Cerebellar nuclear complex (tissue), 1 donor: ENCODE measurements at regions not wholly inside any gene's neighbourhood (a gene's known extent, or its start where the extent isn't known, plus 50 kb on each side); places are given as distances from the start of the nearest gene placed in this dataset.

Experiments
- DNase-seq, 2 experiments: peaks; one replicate each; lab custom pipeline; 2025; lab: John Stamatoyannopoulos, UW

- DNase-seq = no peak
These were observed 58.9 kb downstream of the IRX1 start for GRCh38 chr5:3654515-3654914.

- no peak for DNase-seq
These were observed 61.2 kb downstream of the IRX1 start for GRCh38 chr5:3656803-3657202.

- DNase-seq = no peak
These were observed 61.9 kb downstream of the IRX1 start for GRCh38 chr5:3657364-3658022.

- no peak for DNase-seq
These were observed 63.3 kb downstream of the IRX1 start for GRCh38 chr5:3658929-3659328.

GRCh38 chr5:3659907-3660306, 64.3 kb downstream of the IRX1 start:
- no peak for DNase-seq

- no peak for DNase-seq
These were observed 65.0 kb downstream of the IRX1 start for GRCh38 chr5:3660630-3661029.

- no peak for DNase-seq
These were observed 66.2 kb downstream of the IRX1 start for GRCh38 chr5:3661755-3662296.

- DNase-seq = no peak
These were observed 66.7 kb downstream of the IRX1 start for GRCh38 chr5:3662344-3662743.

- no peak for DNase-seq
These were observed 75.7 kb downstream of the IRX1 start for GRCh38 chr5:3671337-3671736.

GRCh38 chr5:3678801-3679200, 83.2 kb downstream of the IRX1 start:
- DNase-seq = no peak

GRCh38 chr5:3680821-3681220, 85.2 kb downstream of the IRX1 start:
- DNase-seq = no peak

GRCh38 chr5:3684118-3684517, 88.5 kb downstream of the IRX1 start:
- DNase-seq = no peak

GRCh38 chr5:3684771-3685354, 89.2 kb downstream of the IRX1 start:
- no peak for DNase-seq

GRCh38 chr5:3694819-3695218, 99.2 kb downstream of the IRX1 start:
- no peak for DNase-seq

- DNase-seq = no peak
These were observed 100.2 kb downstream of the IRX1 start for GRCh38 chr5:3695818-3696217.

- no peak for DNase-seq
These were observed 102.8 kb downstream of the IRX1 start for GRCh38 chr5:3698412-3698811.

- DNase-seq = no peak
These were observed 106.1 kb downstream of the IRX1 start for GRCh38 chr5:3701694-3702093.

- no peak for DNase-seq
These were observed 109.0 kb downstream of the IRX1 start for GRCh38 chr5:3704661-3705060.

GRCh38 chr5:3709068-3709716, 113.6 kb downstream of the IRX1 start:
- no peak for DNase-seq

- no peak for DNase-seq
These were observed 114.2 kb downstream of the IRX1 start for GRCh38 chr5:3709717-3710348.

- no peak for DNase-seq
These were observed 119.4 kb downstream of the IRX1 start for GRCh38 chr5:3715062-3715461.

GRCh38 chr5:3729631-3730030, 134.0 kb downstream of the IRX1 start:
- DNase-seq = no peak

- DNase-seq = no peak
These were observed 139.0 kb downstream of the IRX1 start for GRCh38 chr5:3734632-3735031.
